ENCODE measurements at regions not wholly inside any gene's neighbourhood (a gene's known extent, or its start where the extent isn't known, plus 50 kb on each side); places are given as distances from the start of the nearest gene placed in this dataset.
"Not testable (repeated sequence)": the region's sequence is repeated elsewhere in the genome, so short reads cannot be mapped to it uniquely, and the experiment has no call there.

DNA sequence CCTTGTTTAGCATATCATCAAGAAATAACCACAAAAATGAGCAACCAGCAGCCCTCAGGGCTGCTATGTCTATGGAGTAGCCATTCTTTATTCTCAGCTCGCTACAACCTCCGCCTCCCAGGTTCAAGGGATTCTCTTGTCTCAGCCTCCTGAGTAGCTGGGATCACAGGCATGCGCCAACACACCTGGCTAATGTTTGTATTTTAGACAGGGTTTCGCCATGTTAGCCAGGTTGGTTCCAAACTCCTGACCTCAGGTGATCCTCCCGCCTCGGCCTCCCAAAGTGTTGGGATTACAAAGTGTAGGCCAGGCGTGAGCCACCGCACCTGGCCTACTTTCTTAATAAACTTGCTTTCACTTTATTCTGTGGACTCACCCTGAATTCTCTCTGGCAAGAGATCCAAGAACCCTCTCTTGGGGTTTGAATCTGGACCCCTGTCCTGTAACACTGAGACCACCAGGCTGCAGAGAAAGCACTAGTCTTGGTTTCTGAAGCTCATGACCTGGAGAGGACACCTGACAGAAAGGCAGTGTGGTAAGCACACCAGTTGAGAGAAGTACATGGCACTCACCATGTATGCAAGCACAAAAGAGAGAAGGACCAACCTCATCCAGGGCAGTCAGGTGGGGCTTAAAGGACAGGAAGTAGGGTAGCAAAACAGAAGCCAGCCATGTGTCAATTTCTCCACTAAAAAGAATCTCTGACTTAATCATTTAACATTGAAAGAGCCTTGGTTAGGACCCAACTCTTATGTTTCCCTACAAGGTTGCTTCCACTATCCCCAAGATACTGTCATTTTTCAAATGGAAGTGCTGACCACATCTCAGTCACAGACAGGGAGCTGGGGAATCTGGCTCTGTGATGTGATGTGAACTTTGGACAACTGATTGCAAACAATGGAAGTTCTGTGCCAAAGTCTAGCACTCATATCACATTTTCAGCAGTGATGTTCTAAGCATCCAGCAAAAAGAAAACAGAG is 97.4 kb upstream of the DST start:
- no peak for DNase-seq

DNA sequence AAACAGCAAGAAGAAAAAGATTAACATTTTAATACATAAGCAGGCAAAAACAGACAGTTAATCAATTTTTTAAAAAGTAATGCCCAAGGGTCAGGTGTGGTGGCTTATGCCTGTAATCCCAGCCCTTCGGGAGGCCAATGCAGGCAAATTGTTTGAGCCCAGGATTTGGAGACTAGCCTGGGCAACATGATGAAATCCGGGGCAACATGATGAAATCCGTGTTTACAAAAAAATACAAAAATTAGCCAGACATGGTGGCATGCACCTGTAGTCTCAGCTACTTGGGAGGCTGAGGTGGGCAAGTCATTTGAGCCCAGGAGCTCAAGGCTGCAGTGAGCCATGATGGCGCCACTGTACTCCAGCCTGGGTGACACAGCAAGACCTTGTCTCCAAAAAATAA is 94.1 kb upstream of the DST start:
- DNase-seq: no peak

DNA sequence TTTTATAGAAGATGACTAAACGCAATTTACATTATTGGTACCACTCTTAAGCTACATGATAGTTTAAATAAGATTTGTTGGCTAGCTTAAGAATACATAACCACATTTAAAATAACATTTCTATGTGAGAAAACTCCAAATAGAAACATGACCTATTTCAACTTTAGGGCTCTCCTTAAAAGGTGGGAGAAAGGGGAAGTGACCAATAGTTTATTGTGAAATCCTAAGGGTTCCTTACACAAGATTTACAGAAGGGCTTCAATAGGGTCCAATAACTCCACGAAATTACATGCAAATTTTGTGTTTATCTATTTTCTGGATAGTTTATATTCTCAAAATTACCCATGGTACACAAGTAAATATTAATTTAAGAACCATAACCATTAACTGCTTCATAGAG is 91.6 kb upstream of the DST start:
- DNase-seq: peak; percentile 50

DNA sequence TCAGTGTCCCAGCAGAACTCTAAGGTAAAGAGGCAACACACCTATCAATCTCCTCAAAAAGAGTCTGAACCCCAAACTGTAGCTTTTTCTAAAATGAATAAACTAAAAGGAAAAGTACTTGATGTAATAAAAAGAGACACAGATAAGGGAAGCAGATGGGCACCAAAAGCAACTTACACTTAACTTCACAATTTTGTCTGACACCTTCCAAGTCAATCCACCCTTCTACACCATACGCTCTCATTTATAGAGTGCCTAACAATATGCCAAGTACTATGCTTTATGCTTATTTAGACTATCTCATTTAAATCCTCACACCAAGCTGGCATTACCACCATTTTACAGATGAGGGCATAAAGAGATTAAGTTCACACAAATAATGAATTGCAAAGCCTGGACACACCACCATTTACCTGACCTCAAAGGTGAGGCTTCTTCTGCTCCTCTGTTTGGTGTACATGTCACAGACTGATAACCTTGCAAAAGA is 90.6 kb upstream of the DST start:
- no peak for DNase-seq

DNA sequence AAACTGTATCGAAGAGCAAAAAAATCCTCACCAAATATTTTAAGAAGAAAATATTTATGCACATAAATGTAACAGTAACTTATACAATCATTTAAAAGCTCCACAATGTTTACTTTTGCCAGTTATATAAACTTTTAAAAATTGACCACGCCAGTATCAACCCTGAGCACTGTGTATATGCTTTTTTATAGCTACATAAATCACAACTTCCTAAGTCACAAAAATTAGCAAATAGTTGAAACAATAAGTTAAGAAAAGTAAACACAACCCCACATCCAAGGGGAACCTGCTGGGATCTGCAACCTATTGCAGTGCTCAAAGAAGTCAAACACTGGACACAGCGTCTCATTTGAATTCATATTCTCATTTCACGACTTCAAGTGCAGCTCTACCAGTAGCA is 89.8 kb upstream of the DST start:
- DNase-seq: no peak

- no peak for DNase-seq
These were observed 88.2 kb upstream of the DST start for GRCh38 chr6:56730663-56731529.

DNA sequence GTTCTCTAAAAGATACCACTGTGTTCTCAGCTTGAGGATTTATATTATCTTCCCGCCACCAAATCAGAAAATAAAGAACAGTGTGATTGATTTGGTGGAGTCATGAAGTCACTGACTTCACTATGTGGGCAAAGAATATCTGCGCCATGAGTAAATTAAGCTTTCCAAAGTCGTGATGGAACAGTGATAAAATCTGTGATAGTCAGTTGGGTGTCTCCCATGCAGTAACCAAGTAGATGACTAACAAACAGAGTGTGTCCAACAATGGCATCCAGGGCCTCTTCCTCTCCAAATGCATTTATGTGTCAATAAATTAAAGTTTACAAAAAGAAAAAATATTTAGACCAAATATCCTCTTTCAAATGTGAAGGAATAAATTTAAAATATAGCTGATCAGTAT is 87.0 kb upstream of the DST start:
- DNase-seq: no peak

GRCh38 chr6:56729166-56729565 is 86.5 kb upstream of the DST start:
- not testable (repeated sequence) for DNase-seq

DNA sequence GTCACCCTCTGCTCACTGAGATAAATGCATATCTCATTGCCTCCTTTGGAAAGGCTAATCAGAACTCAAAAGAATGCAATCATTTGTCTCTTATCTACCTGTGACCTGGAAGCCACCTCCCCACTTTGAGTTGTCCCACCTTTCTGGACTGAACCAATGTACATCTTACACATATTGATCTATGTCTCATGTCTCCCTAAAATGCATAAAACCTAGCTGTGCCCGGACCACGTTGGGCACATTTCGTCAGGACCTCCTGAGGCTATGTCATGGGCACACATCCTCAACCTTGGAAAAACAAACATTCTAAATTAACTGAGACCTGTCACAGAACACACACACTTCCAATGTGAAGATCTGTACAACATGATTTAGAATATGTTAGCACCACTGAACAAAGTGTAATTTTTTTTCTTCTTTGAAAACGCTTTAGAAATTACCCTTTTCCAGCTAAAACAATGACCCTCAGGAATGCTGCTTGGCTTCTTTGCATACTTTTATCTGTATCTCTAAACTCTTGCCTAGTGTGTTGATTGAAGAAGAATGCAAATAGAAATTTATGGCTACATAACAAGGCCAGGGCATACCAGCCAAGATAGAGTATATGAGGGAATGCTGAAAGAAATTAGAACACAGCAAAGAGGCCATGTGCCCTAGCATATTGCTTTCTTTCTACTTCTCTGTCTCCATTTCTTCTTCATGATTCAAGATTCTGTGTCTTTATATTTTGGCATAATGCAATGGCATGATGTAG is 84.6 kb upstream of the DST start:
- no peak for DNase-seq

- DNase-seq: no peak
These were observed 82.6 kb upstream of the DST start for GRCh38 chr6:56725254-56725653.

DNA sequence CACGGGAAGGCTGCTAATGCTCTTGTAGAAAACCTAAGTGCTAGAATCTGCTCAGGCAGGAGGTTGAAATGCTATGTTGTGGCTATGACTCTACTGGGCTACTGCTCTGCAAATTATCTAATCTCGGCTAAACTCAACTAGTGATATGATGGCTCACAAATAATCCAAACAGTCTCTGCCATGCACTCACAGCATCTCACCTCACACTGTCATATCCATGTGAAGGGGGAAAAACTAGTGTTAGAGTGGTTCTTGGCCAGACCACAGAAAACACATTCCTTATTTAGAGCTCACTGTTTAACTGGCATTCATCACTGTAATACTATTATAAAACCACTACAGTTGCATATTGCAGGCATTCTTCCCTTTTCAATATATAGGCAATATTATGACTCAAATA is 81.8 kb upstream of the DST start:
- no peak for DNase-seq

- no peak for DNase-seq
These were observed 78.2 kb upstream of the DST start for GRCh38 chr6:56720882-56721281.

DNA sequence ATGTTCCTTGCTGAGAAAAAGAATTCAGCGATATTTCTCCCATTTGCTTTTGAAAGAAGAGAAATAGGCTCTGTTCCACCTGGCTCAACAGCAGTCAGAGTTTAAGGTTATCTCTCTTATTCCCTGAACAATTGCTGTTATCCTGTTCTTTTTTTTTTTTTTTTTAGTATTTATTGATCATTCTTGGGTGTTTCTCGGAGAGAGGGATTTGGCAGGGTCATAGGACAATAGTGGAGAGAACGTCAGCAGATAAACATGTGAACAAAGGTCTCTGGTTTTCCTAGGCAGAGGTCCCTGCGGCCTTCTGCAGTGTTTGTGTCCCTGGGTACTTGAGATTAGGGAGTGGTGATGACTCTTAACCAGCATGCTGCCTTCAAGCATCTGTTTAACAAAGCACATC is 77.5 kb upstream of the DST start:
- DNase-seq: not testable (repeated sequence)

DNA sequence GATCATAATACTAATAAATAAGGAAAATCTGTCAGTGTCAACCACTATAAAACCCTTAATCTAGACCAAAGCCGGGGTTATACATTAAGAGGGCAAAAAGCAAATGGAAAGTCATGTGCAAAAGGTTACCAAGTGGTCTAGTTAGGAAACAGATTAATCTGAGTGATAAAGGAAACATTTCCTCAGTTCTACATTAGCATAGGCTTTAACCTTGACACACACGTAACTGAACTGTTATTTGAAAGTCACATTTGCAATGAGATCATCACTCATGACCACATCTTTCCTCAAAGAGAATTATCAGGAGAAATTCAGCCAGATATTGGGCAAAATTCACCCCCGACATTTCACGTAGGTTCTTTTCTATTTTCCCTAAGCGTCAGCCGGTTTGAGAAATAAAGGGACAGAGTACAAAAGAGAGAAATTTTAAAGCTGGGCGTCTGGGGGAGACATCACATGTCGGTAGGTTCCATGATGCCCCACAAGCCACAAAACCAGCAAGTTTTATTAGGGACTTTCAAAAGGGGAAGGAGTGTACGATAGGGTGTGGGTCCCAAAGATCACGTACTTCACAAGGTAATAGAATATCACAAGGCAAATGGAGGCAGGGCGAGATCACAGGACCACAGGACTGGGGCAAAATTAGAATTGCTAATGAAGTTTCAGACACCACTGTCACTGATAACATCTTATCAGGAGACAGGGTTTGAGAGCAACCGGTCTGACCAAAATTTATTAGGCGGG is 76.8 kb upstream of the DST start:
- peak; percentile 28 for DNase-seq

GRCh38 chr6:56718236-56718635 is 75.5 kb upstream of the DST start:
- no peak for DNase-seq

GRCh38 chr6:56716229-56716628 is 73.5 kb upstream of the DST start:
- DNase-seq: no peak

GRCh38 chr6:56715741-56716140 is 73.1 kb upstream of the DST start:
- DNase-seq: no peak

DNA sequence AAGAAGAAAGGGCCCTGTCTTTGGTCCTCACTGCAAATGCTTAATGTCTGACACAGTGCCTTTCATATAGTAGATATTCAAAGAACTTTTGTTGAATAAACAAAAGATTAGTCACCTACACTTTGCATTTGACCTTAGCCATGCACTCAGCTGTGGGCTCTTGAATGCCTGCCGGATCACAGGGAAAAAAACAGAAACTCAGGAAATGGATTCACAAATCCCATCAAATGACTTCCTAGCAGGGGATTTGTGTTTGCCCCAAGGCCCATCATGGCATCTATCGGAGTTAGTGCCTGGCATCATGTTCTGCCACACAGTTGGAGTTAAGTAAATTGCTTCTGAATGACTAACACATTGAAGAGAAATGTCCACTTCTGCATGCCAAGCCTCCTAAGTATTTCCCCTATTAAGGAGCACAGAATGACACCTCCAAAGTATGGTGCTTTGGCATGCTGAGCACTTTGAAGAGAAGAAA is 72.3 kb upstream of the DST start:
- no peak for DNase-seq

- DNase-seq: peak; percentile 29
These were observed 71.6 kb upstream of the DST start for GRCh38 chr6:56714273-56714672.

DNA sequence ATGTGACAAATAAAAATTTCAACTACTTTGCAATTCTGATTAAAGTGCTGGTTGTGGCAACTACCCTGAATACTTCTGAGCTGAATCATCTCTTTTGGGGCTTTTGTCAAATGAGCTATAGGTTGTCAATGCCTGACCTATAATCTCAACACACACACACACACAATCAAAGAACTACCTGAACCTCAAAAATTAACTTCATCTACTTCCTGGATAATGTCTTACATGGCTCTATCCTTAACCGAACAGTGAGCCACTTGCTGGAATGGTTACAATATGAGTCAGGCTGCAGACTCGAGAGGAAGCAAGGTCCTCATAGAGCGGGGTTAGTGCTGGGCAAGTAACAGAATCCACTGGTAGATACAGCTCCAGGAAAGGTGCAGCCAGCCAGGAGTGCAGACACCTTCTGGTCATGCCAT is 70.6 kb upstream of the DST start:
- DNase-seq: no peak

DNA sequence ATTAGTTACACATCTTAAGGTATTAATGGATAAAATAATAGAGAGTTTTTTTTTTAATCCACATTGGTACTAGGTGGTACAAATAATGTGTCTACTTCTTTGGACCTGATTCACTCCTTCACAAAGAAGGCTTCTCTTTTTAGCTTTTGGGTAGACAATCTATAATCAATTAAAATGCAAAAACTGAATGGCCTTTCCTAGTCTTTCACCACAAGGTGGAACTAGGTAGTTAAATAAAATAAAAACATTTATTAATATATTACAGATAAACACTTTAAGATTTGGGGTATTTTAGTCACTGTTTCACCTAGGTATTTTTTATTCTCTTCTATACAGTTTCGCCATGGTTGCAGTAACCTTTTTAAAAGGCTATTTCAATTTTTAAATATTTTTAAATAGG is 68.3 kb upstream of the DST start:
- no peak for DNase-seq

GRCh38 chr6:56709650-56710049 is 67.0 kb upstream of the DST start:
- no peak for DNase-seq

Data from suppressor macrophage treated with lipopolysaccharide for 4 hours (primary cell).